Liver (tissue), 8 donors: ENCODE measurements at regions not wholly inside any gene's neighbourhood (a gene's known extent, or its start where the extent isn't known, plus 50 kb on each side); places are given as distances from the start of the nearest gene placed in this dataset.

ENCODE experiments used
- DNase-seq: peaks from one replicate; pipeline ENCODE4 v3.0.0-alpha.2; 2017; ENCODE audit warnings: low spot score
- H3K27ac ChIP-seq, 2 donors: one replicate each; pipeline ENCODE4 v1.7.0; 2013; ENCODE audit warnings: inconsistent platforms in 2 of 2, low read length in 2 of 2, control low read depth in 1 of 2, low read depth in 1 of 2, mild to moderate bottlenecking in 1 of 2
- H3K27me3 ChIP-seq, 4 donors: one replicate each; pipeline versions ENCODE4 v1.6.1 to v1.7.0; 2013; ENCODE audit warnings: low read length in 3 of 4, inconsistent platforms in 1 of 4, mild to moderate bottlenecking in 1 of 4, moderate library complexity in 1 of 4; ENCODE audit not compliant: control insufficient read depth in 4 of 4, insufficient read depth in 4 of 4
- H3K36me3 ChIP-seq, 4 donors: one replicate each; pipeline versions ENCODE4 v1.6.1 to v1.7.0; 2013; ENCODE audit warnings: low read length in 3 of 4, mild to moderate bottlenecking in 3 of 4, low read depth in 1 of 4, moderate library complexity in 1 of 4; ENCODE audit not compliant: control insufficient read depth in 4 of 4, insufficient read depth in 3 of 4
- H3K4me1 ChIP-seq, 4 donors: one replicate each; pipeline versions ENCODE4 v1.6.1 to v1.7.0; 2013; ENCODE audit warnings: low read length in 3 of 4, mild to moderate bottlenecking in 3 of 4, moderate library complexity in 1 of 4; ENCODE audit not compliant: control insufficient read depth in 4 of 4, insufficient read depth in 4 of 4
- H3K4me3 ChIP-seq, 3 donors: one replicate each; pipeline versions ENCODE4 v1.6.1 to v1.7.0; 2013; ENCODE audit warnings: low read length in 3 of 3, control low read depth in 1 of 3, low read depth in 1 of 3, mild to moderate bottlenecking in 1 of 3
- H3K9ac ChIP-seq, 2 donors: one replicate each; pipeline ENCODE4 v1.7.0; 2013; ENCODE audit warnings: low read length in 2 of 2, mild to moderate bottlenecking in 2 of 2, moderate library complexity in 2 of 2, control low read depth in 1 of 2, low read depth in 1 of 2
- H3K9me3 ChIP-seq, 4 donors: one replicate each; pipeline versions ENCODE4 v1.6.1 to v1.7.0; 2013; ENCODE audit warnings: low read length in 3 of 4; ENCODE audit not compliant: control insufficient read depth in 4 of 4
- EGR1 ChIP-seq, 2 donors: IDR thresholded peaks; 2 replicates each; pipeline ENCODE4 v1.6.1; 2016 to 2018; ENCODE audit warnings: antibody characterized with exemption in 2 of 2, low read depth in 2 of 2
- FOXA1 ChIP-seq: IDR thresholded peaks from 2 replicates; pipeline ENCODE4 v1.6.1; 2016; ENCODE audit warnings: antibody characterized with exemption
- FOXA2 ChIP-seq: IDR thresholded peaks from 2 replicates; pipeline ENCODE4 v1.6.1; 2016; ENCODE audit warnings: antibody characterized with exemption
- GABPA ChIP-seq, 2 donors: IDR thresholded peaks in 1 of 2; conservative IDR thresholded peaks in 1 of 2; 2 replicates each; pipeline ENCODE4 v1.6.1; 2016; ENCODE audit warnings: antibody characterized with exemption in 2 of 2, mild to moderate bottlenecking in 1 of 2, moderate library complexity in 1 of 2
- HNF4A ChIP-seq, 2 donors: conservative IDR thresholded peaks; 2 replicates each; pipeline ENCODE4 v1.6.1; 2016; ENCODE audit warnings: antibody characterized with exemption in 2 of 2, mild to moderate bottlenecking in 2 of 2
- HNF4G ChIP-seq: IDR thresholded peaks from 2 replicates; pipeline ENCODE4 v1.6.1; 2016; ENCODE audit warnings: antibody characterized with exemption
- JUND ChIP-seq, 2 donors: IDR thresholded peaks; 2 replicates each; pipeline ENCODE4 v1.6.1; 2016; ENCODE audit warnings: antibody characterized with exemption in 2 of 2
- NR2F2 ChIP-seq: IDR thresholded peaks from 2 replicates; pipeline ENCODE4 v1.6.1; 2016; ENCODE audit warnings: antibody characterized with exemption
- RAD21 ChIP-seq, 2 donors: IDR thresholded peaks; 2 replicates each; pipeline ENCODE4 v1.6.1; 2016; ENCODE audit warnings: antibody characterized with exemption in 2 of 2, mild to moderate bottlenecking in 2 of 2
- RXRA ChIP-seq, 2 donors: IDR thresholded peaks; 2 replicates each; pipeline ENCODE4 v1.6.1; 2017 to 2018; ENCODE audit warnings: antibody characterized with exemption in 2 of 2, mild to moderate bottlenecking in 1 of 2
- SP1 ChIP-seq: IDR thresholded peaks from 2 replicates; pipeline ENCODE4 v1.6.1; 2018; ENCODE audit warnings: antibody characterized with exemption, mild to moderate bottlenecking
- TAF1 ChIP-seq: conservative IDR thresholded peaks from 2 replicates; pipeline ENCODE4 v1.6.1; 2016; ENCODE audit warnings: antibody characterized with exemption, mild to moderate bottlenecking
- YY1 ChIP-seq: IDR thresholded peaks from 2 replicates; pipeline ENCODE4 v1.6.1; 2016; ENCODE audit warnings: antibody characterized with exemption, mild to moderate bottlenecking
- WGBS: extraction: QIAGEN DNeasy Blood & Tissue Kit; methylation state at CpG from one replicate; pipeline ENCODE4 v1.1.7; 2013; 5-methylcytosine and 5-hydroxymethylcytosine counted together
- TF ChIP-seq, protein P1 (sequence below): IDR thresholded peaks from 2 replicates; pipeline ENCODE4 v1.6.1; 2016; ENCODE audit warnings: antibody characterized with exemption
- TF ChIP-seq, protein P2 (sequence below): IDR thresholded peaks from 2 replicates; pipeline ENCODE4 v1.6.1; 2016; ENCODE audit warnings: antibody characterized with exemption
- TF ChIP-seq, protein P3 (sequence below): IDR thresholded peaks from 2 replicates; pipeline ENCODE4 v1.6.1; 2016; ENCODE audit warnings: antibody characterized with exemption, mild to moderate bottlenecking
- TF ChIP-seq, protein P4 (sequence below): fragments of 150-350 bp; IDR thresholded peaks from 2 replicates; pipeline ENCODE4 v1.5.1; 2017; ENCODE audit warnings: improper control_type of control experiment, low read depth, low read length; ENCODE audit not compliant: missing input control
- donor health status: healthy.
- donor health status: healthy.
- donor health status: healthy.
- donor health status: healthy.
- donor health status: healthy.

DNA sequence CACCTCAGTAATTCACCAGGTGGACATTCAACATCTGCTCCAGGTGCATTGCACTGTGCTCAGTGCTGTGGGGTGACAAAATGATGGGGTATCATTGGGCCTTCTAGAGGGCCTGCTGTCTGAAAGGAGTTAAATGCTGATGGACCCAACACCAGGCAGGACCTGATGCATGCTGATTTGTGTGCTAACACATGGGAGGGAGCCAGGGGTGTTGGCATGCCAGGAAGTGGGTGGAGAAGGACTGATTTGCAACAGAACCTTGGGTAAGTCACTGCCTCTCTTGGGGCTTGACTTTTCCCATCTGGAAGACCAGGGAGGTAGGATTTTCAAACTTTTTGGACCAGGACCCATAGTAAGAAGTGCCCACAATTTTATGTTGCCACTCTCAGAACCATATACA lies 57.9 kb upstream of the CXCR4 start:
- Histone ChIP-seq H3K36me3 (no peaks in the 10 kb centered on the region), H3K4me1 (no peaks in the 10 kb centered on the region), H3K4me3 (no peak overlapping the region), H3K27ac (no peak overlapping the region), H3K9me3 (no peaks in the 10 kb centered on the region), H3K9ac (no peak overlapping the region), H3K27me3 (no peaks in the 10 kb centered on the region)
- DNase-seq, result no peak
- TF ChIP-seq TAF1 (no peak), SP1 (no peak), JUND (IDR thresholded peaks at IDR 0.05) (no peak), EGR1 (IDR thresholded peaks at IDR 0.05; ENCODE audit: low read depth in 2 of 2) (no peak), HNF4A (conservative IDR thresholded peaks at IDR 0.05) (no peak), FOXA2 (no peak)
- TF ChIP-seq, protein P1, sequence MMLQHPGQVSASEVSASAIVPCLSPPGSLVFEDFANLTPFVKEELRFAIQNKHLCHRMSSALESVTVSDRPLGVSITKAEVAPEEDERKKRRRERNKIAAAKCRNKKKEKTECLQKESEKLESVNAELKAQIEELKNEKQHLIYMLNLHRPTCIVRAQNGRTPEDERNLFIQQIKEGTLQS, result no peak

DNA sequence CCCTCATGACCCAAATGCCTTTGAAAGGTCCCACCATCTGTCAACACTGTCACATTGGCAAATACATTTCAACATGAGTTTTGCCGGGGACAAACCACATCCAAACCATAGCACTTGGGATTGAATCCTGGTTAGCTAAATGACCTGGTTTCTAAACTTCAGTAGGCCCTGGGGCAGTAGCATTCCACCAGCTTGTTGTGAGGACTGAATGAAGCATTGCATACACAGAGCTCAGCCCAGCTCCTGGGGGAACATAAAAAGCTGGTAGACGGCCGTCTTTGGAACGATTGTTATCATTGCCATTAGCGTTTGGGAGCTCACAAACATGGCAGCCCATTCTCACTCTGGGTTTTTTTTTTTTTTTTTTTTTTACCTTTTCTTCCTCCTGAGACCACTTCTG lies 57.5 kb upstream of the CXCR4 start:
- Histone ChIP-seq H3K27me3 (no peaks in the 10 kb centered on the region), H3K27ac (no peak overlapping the region), H3K9me3 (no peaks in the 10 kb centered on the region), H3K9ac (no peak overlapping the region), H3K36me3 (no peaks in the 10 kb centered on the region), H3K4me3 (no peak overlapping the region), H3K4me1 (no peaks in the 10 kb centered on the region)
- TF ChIP-seq YY1 (no peak), FOXA2 (no peak)
- WGBS, result 79% methylated on average over 5 of the region's 5 CpGs
- no peak for DNase-seq

DNA sequence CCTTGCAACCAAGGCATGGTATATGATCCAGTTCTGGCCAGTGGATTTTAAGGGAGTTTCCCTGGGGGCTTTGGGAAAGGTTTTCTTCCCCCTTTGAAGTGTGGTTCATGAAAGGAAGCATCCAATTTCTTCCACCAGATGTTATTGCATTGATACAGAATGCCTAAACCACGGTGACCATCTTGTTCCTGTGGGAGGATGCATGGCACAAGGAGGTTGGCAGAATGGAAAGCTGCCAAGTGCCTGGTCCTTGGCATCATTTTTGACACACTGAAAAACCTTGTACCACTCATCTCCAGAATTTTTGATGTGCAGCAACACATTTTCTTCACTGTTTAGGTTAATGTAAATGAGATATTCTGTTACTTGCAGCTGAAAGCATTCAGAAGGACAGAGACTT lies 55.2 kb upstream of the CXCR4 start:
- no peaks in the 10 kb centered on the region for H3K9me3 ChIP-seq
- no peak for TF ChIP-seq SP1
- TF ChIP-seq, protein P2, sequence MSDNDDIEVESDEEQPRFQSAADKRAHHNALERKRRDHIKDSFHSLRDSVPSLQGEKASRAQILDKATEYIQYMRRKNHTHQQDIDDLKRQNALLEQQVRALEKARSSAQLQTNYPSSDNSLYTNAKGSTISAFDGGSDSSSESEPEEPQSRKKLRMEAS, result no peak
- no peaks in the 10 kb centered on the region for H3K4me1 ChIP-seq
- H3K36me3 ChIP-seq, result no peaks in the 10 kb centered on the region
- no peak overlapping the region for H3K9ac ChIP-seq
- no peak overlapping the region for H3K4me3 ChIP-seq
- DNase-seq, result no peak
- 79% methylated on average over 1 of the region's 1 CpG for WGBS
- no peak overlapping the region for H3K27ac ChIP-seq
- H3K27me3 ChIP-seq, result no peaks in the 10 kb centered on the region

DNA sequence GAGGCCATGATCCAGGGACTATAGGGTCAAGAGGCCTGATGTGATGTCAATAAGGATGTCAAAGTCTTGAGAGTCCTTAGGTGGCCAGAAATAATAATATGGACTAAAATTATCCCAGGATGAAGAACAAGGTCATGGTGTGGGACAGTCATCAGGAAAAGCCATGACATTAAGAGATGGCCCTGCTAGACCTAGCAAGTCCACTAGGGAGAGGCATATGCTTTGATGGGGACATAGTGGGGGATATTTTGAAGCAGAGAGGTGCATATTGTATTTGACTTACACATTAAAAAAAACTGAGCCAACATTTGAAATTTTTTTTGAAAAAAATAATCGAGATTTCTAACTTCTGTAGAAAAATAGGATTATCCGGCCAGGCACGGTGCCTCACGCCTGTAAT lies 53.3 kb upstream of the CXCR4 start:
- Histone ChIP-seq H3K9ac (no peak overlapping the region), H3K27me3 (no peaks in the 10 kb centered on the region), H3K4me1 (no peaks in the 10 kb centered on the region), H3K4me3 (no peak overlapping the region), H3K9me3 (no peaks in the 10 kb centered on the region), H3K36me3 (no peaks in the 10 kb centered on the region), H3K27ac (no peak overlapping the region)
- no peak for DNase-seq
- 84% methylated on average over 4 of the region's 4 CpGs for whole genome bisulfite sequencing
- TF ChIP-seq NR2F2, result no peak
- no peak for TF ChIP-seq HNF4A (conservative IDR thresholded peaks at IDR 0.05)
- TF ChIP-seq FOXA2, result no peak
- TF ChIP-seq, protein P2, result no peak
- no peak for TF ChIP-seq RXRA (IDR thresholded peaks at IDR 0.05)
- TF ChIP-seq, protein P3, sequence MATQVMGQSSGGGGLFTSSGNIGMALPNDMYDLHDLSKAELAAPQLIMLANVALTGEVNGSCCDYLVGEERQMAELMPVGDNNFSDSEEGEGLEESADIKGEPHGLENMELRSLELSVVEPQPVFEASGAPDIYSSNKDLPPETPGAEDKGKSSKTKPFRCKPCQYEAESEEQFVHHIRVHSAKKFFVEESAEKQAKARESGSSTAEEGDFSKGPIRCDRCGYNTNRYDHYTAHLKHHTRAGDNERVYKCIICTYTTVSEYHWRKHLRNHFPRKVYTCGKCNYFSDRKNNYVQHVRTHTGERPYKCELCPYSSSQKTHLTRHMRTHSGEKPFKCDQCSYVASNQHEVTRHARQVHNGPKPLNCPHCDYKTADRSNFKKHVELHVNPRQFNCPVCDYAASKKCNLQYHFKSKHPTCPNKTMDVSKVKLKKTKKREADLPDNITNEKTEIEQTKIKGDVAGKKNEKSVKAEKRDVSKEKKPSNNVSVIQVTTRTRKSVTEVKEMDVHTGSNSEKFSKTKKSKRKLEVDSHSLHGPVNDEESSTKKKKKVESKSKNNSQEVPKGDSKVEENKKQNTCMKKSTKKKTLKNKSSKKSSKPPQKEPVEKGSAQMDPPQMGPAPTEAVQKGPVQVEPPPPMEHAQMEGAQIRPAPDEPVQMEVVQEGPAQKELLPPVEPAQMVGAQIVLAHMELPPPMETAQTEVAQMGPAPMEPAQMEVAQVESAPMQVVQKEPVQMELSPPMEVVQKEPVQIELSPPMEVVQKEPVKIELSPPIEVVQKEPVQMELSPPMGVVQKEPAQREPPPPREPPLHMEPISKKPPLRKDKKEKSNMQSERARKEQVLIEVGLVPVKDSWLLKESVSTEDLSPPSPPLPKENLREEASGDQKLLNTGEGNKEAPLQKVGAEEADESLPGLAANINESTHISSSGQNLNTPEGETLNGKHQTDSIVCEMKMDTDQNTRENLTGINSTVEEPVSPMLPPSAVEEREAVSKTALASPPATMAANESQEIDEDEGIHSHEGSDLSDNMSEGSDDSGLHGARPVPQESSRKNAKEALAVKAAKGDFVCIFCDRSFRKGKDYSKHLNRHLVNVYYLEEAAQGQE, result no peak
- no peak for TF ChIP-seq RAD21 (IDR thresholded peaks at IDR 0.05)
- TF ChIP-seq SP1, result no peak
- TF ChIP-seq HNF4G, result no peak
- no peak for TF ChIP-seq FOXA1
- TF ChIP-seq, protein P4, sequence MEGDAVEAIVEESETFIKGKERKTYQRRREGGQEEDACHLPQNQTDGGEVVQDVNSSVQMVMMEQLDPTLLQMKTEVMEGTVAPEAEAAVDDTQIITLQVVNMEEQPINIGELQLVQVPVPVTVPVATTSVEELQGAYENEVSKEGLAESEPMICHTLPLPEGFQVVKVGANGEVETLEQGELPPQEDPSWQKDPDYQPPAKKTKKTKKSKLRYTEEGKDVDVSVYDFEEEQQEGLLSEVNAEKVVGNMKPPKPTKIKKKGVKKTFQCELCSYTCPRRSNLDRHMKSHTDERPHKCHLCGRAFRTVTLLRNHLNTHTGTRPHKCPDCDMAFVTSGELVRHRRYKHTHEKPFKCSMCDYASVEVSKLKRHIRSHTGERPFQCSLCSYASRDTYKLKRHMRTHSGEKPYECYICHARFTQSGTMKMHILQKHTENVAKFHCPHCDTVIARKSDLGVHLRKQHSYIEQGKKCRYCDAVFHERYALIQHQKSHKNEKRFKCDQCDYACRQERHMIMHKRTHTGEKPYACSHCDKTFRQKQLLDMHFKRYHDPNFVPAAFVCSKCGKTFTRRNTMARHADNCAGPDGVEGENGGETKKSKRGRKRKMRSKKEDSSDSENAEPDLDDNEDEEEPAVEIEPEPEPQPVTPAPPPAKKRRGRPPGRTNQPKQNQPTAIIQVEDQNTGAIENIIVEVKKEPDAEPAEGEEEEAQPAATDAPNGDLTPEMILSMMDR, result no peak
- TF ChIP-seq, protein P1, result no peak
- no peak for TF ChIP-seq JUND (IDR thresholded peaks at IDR 0.05)
- no peak for TF ChIP-seq TAF1
- TF ChIP-seq GABPA (IDR thresholded peaks at IDR 0.05 in 1 of 2, conservative IDR thresholded peaks at IDR 0.05 in 1 of 2), result no peak
